ENCODE measurements at regions not wholly inside any gene's neighbourhood (a gene's known extent, or its start where the extent isn't known, plus 50 kb on each side); places are given as distances from the start of the nearest gene placed in this dataset.
"Not testable (repeated sequence)": the region's sequence is repeated elsewhere in the genome, so short reads cannot be mapped to it uniquely, and the experiment has no call there.

DNA sequence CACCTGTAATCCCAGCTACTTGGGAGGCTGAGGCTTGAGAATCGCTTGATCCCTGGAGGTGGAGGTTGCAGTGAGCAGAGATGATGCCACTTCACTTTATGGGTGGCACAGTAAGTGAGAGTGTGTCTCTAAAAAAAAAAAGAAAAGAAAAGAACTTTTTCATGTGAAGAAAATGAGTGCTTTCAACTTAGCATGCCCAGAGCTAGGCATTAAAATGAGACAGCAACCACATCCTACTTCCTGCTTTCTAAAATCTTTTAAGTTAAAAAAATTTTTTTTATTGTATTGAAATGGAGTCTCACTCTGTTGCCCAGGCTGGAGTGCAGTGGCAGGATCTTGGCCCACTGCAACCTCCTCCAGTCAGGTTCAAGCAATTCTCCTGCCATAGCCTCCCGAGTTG, 170.4 kb upstream of the NOTCH2NLA start:
- in situ Hi-C loops (cut with HindIII; ENCODE audit: low pct_ligation_motif_present, low pct_unique_long_range_greater_than_20kb, low sequenced_read_pairs); DNase-seq: not testable (repeated sequence)

DNA sequence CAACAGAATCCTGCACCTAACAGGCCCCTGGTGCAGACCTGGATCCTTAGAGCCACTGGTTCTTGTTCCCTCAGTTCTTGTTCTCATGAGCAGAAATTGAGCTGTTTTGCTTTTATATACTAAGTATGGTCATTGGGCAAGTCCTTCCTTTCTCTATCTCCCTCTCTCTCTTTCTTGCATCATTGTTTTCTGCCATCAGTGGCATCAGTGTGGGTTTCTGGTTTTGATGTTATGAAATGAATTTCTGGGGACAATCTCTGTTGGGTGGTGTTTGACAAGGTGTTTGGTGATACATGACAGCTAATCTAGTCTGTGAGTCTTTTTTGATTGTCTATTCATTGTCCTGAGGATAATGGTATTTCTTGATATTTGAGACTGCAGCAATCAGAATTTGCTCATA, 168.0 kb upstream of the NOTCH2NLA start:
- DNase-seq; in situ Hi-C loops (cut with HindIII; ENCODE audit: low pct_ligation_motif_present, low pct_unique_long_range_greater_than_20kb, low sequenced_read_pairs): not testable (repeated sequence)

DNA sequence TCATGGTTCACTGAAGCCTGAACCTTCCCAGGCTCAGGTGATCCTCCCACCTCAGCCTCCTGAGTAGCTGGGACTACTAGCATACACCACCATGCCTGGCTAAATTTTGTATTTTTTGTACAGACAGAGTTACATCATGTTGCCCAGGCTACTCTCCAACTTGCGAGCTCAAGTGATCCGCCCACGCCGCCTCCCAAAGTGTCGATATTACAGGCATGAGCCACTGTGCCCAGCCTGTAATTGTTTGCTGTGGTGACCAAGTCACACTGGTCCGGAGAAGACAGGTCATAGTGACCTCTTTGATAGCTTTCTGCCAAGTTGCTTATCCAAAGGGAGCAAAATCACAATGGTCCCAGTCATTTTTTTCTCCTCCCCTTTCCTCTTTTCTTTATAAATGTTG, 167.4 kb upstream of the NOTCH2NLA start:
- in situ Hi-C loops (cut with HindIII; ENCODE audit: low pct_ligation_motif_present, low pct_unique_long_range_greater_than_20kb, low sequenced_read_pairs); DNase-seq: not testable (repeated sequence)

DNA sequence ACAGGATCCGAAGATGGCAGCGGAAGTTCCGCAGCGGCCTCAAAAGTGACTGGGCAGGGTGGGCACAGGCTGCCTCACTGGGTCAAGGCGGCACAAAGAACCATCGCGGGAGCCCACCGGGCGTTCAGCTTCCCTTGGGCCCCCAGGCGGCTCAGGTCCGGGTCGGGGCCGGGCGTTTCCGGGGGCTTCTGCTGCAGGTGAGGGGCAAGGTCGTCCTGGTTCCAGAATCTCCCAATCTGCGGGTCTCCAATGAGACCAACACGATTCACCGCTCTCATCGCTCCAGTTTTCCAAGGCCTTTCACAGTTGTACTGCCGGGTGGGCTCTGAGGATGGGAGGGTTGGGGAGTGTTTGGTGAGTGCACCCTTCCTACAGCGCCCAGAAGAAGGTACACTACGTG, 165.0 kb upstream of the NOTCH2NLA start:
- in situ Hi-C loops (cut with HindIII; ENCODE audit: low pct_ligation_motif_present, low pct_unique_long_range_greater_than_20kb, low sequenced_read_pairs): not testable (repeated sequence)

DNA sequence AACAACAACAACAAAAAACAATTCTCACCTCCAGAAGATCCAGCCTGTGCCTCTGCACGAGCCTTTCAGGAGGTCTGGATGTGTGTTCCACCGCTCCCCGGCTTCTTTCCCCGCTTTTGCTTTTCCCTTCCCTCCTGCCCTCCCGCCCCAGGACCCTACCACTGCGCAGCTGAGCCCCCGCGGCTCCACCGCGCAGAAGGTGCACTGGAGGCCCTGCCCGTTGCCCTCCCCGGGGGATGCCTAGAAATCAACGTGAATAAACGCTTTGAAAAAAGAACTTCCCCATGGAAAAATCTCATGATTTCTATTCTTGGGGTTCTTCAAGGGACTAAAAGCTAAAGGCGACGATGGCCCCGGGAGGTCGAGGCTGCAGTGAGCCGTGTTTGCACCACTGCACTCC, 164.3 kb upstream of the NOTCH2NLA start:
- not testable (repeated sequence) for DNase-seq

More for the DNA sequence above, 165.0 kb upstream of the NOTCH2NLA start:
- not testable (repeated sequence) for DNase-seq

DNA sequence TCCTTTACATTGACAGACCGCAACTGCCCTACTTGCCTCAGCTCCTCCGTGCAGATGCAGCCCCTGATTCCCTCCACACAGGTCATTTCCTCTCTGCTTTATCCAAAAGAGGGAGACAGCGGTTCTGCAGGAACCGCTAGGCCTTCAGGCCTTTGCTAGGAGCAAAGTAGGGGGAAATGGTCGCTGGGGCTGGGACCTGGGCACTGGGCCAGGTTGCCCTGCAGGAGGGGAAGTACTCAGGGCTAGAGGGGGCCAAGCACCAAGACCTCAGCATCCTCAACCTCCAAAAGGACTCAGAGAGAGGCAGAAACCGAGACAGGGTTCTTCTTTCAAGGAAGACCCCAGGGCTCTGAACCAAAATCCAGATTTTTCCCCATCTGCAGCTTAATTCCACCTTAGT, 160.4 kb upstream of the NOTCH2NLA start:
- DNase-seq; in situ Hi-C loops (cut with HindIII; ENCODE audit: low pct_ligation_motif_present, low pct_unique_long_range_greater_than_20kb, low sequenced_read_pairs): not testable (repeated sequence)

More for the DNA sequence above, 164.3 kb upstream of the NOTCH2NLA start:
- in situ Hi-C loops (cut with HindIII; ENCODE audit: low pct_ligation_motif_present, low pct_unique_long_range_greater_than_20kb, low sequenced_read_pairs): not testable (repeated sequence)

DNA sequence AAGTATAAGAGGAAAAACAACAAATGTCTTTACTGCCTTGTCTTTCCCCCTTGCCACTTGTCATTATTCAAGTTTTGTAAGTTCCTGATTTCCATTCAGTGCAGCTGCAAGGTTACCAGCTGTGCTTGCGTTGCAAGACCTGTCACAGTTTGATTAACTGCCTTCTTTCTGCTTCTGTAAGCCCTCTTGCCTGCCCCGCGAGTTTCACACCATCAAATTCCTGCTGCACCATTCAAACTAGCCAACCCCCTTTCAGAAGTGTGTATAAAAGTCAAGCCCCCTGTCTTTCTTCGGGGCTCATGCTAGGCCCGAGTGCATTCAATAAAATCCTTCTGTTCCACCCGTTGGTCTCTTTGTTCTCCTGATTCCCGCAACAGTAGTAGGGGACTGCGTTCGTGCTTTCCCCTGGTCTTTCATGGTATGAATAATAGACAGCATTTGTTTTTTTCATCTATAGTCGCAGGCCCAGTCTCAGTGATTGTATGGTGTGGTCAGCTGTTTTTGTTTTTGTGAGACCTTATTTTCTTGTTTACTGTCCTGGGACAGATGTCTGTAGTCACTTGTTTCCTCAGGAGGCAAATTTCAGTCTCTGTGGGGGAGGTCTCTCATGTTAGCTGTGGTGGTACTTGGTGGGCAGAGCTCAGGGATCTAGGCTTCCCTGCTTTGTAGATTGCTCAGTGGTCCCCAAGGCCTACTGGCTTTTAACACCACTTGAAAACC, 159.1 kb upstream of the NOTCH2NLA start:
- in situ Hi-C loops (cut with HindIII; ENCODE audit: low pct_ligation_motif_present, low pct_unique_long_range_greater_than_20kb, low sequenced_read_pairs): not testable (repeated sequence)
- DNase-seq: peak; percentile 14

DNA sequence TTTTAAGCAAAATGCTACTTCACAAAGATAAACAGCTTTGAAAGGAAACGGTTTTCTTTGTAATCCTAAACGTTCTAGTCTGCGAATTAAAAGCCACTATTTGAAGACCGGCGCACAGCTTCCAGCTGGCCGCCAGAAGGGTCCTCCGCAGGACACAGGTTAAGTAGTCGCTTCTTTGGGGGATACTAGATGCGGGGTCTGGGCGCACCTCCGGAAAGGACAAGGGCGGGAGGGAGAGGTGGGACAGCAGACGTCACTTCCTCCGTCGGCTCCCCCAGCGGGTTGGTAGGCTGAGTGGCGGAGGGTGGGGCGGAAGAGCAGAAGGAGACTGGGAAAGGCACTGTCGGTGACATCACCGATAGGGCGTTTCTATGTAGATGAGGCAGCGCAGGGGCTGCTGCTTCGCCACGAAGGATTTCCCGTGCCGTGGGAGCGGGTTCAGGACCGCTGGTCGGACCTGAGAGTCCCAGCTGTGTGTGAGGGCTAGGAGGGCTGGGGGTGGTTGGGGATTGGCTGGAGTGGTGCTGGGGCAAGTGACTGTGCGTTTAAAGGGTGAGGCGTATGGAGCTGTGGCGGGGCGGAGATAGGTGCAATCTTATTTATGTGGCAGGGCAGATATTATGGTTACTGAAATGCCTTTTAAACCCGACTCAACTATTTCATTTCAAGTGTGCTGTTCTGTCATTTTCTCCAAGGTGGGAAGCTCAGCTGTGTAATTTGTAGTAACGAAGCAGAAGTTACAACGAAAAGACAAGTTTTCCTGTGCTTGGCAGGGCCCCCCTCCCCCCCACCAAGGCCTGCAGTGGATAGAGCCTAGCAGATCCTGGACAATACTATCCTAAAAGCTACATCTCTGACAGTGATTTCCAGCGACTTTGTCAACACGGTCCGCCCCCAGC, 158.3 kb upstream of the NOTCH2NLA start:
- in situ Hi-C loops (cut with HindIII; ENCODE audit: low pct_ligation_motif_present, low pct_unique_long_range_greater_than_20kb, low sequenced_read_pairs): not testable (repeated sequence)
- DNase-seq: peak; percentile 98

DNA sequence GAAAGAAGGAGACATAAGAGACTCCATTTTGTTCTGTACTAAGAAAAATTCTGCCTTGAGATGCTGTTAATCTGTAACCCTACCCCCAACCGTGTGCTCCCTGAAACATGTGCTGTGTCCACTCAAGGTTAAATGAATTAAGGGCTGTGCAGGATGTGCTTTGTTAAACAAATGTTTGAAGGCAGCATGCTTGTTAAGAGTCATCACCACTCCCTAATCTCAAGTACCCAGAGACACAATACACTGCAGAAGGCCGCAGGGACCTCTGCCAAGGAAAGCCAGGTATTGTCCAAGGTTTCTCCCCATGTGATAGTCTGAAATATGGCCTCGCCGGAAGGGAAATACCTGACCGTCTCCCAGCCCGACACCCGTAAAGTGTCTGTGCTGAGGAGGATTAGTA, 152.4 kb upstream of the NOTCH2NLA start:
- in situ Hi-C loops (cut with HindIII; ENCODE audit: low pct_ligation_motif_present, low pct_unique_long_range_greater_than_20kb, low sequenced_read_pairs); DNase-seq: not testable (repeated sequence)

DNA sequence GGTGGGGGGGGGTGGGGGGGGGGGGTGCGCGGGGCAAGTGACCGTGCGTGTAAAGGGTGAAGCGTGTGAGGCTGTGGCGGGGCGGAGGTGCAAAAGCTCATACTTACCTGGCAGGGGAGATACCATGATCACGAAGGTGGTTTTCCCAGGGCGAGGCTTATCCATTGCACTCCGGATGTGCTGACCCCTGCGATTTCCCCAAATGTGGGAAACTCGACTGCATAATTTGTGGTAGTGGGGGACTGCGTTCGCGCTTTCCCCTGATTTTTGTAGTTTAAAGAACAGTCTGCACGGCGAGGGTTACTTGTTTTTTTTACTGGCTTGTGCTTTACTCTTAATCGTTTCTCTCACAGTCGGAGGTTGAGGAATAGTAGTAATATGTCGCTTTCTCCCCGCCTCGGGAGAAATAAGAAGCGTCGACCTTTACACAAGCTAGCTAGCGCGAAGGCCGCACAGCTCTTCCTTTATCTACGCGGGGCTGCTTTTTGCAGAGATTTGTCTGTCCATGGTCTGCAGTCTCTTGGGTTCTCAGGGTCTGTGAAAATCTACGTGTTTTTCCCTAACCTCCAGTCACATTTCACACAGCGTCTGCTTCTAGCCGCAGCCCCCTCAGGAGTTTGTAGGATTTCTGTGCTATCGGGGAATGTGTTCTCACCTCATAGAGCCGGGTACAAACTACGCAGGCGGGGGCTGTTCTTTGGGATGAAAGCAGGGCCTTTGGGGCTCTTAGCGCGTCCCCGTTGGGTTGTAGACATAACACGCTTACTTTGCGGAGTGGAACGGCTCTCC, 148.1 kb upstream of the NOTCH2NLA start:
- in situ Hi-C loops (cut with HindIII; ENCODE audit: low pct_ligation_motif_present, low pct_unique_long_range_greater_than_20kb, low sequenced_read_pairs): not testable (repeated sequence)
- DNase-seq: peak; percentile 99

DNA sequence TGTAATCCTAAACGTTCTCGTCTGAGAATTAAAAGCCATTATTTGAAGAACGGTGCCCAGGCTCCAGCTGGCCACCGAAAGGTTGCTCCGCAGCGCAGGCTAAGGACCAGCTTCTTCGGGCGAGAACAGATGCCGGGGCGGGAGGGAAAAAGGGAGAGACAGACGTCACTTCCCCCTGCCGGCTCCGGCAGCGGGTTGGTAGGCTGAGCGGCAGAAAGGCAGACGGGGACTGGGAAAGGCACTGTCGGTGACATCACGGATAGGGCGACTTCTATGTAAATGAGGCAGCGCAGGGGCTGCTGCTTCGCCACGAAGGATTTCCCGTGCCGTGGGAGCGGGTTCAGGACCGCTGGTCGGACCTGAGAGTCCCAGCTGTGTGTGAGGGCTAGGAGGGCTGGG, 147.5 kb upstream of the NOTCH2NLA start:
- in situ Hi-C loops (cut with HindIII; ENCODE audit: low pct_ligation_motif_present, low pct_unique_long_range_greater_than_20kb, low sequenced_read_pairs): not testable (repeated sequence)
- DNase-seq: peak; percentile 77

DNA sequence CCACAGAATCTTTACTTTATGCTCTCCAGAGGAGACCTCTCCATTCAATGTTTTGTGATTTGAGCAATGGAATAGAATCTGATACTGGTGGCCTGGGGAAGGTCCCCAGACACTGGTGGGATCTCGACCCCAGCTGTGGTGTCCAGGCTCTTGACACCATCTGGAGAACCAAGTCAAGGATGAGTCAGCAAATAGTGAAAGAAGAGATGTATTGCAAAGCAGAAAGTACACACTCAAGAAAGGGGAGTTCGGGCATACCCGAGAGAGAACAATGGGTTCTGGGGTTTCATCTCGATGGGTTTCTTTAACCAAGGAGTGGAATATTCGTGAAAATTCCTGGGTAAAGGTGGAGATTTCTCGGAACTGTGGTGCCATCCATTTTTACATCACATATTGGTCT, 146.3 kb upstream of the NOTCH2NLA start:
- DNase-seq; in situ Hi-C loops (cut with HindIII; ENCODE audit: low pct_ligation_motif_present, low pct_unique_long_range_greater_than_20kb, low sequenced_read_pairs): not testable (repeated sequence)

DNA sequence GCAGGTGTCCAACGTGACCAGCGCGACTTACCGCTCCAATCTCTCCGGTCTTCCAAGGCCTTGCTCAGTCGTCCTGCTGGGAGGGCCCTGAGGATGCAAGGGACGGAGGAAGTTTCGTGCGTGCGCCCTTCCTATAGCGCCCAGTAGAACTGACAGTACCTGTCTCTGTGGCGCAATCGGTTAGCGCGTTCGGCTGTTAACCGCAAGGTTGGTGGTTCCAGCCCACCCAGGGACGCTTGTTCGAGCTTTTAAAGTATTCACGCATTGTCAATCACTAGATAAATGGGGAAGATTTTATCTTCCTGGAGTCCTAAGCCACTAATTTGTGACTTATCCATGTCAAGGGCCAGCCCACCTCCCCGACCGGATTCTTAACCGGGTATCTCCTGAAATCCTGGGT, 141.1 kb upstream of the NOTCH2NLA start:
- DNase-seq: peak; percentile 53

DNA sequence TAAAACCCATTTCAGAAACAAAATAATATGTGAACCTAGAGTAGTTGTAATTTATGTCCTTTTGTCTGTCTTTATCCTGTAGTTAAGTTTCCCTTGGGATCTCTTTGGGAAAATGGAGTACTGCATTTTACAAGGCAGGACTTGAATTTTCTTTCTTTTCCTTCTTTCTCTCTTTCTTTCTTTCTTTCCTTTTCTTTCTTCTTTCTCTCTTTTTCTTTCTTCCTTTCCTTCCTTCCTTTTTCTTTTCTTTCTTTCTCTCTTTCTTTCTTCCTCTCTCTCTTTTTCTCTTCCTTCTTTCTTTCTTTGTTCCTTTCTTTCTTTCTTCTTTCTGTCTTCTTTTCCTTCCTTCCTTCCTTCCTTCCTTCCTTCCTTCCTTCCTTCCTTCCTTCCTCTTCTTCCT, 126.6 kb upstream of the NOTCH2NLA start:
- in situ Hi-C loops (cut with HindIII; ENCODE audit: low pct_ligation_motif_present, low pct_unique_long_range_greater_than_20kb, low sequenced_read_pairs); DNase-seq: not testable (repeated sequence)

More for the DNA sequence above, 141.1 kb upstream of the NOTCH2NLA start:
- in situ Hi-C loops (cut with HindIII; ENCODE audit: low pct_ligation_motif_present, low pct_unique_long_range_greater_than_20kb, low sequenced_read_pairs): not testable (repeated sequence)

DNA sequence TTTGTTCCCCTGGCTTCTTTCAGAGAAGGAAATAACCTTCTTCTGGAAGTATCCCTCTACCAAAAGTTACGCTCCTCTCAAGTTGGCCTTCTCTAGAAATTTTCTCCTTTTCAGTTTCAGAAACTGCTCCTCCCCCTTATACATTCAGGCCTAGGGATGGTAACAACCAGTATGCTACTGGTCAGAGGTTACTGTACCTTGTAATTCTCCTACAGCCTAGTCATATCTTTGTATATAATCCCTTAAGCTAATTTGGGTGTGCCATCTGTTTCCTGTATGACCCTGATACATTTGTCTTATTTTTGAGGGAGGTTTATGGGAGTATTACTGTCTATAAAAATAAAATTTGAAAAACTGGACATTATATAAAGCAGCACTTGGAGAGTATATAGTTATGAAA, 98.0 kb upstream of the NOTCH2NLA start:
- in situ Hi-C loops (cut with HindIII; ENCODE audit: low pct_ligation_motif_present, low pct_unique_long_range_greater_than_20kb, low sequenced_read_pairs); DNase-seq: not testable (repeated sequence)

DNA sequence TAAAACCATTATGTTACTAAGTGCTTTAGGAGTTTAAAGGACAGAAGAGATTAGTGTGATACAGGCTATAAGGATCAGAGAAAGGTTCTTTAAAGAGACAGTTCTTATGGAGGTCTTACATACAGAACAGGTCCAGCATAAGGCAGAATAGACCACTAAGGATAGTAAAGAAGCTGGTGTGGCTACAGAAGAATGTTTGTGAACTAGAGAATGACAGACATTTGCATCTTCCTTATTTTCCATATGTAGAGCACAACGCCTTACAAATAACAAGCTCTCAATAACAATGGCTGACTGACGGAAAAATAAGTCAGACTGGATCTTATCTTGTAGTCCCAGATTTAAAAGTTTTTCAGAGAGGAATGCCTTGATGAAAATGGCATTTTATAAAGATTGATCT, 95.6 kb upstream of the NOTCH2NLA start:
- DNase-seq; in situ Hi-C loops (cut with HindIII; ENCODE audit: low pct_ligation_motif_present, low pct_unique_long_range_greater_than_20kb, low sequenced_read_pairs): not testable (repeated sequence)

DNA sequence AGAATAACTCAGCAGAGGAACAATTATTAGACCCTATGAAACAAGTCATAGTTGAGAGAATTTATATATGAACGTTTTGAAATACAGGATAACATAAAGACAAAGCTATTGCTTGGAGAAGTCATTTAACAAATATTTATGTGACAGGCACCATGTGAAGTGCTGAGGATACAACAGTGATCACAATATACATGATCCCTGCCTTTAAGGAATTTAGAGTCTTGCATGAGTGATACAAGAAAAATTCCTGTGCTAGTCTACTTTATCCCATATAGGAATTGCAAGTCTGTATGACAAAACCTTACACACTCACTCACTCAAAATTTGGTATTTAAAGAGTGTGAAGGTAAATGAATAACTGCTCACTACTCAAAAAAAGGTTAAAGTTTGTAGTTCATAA, 94.5 kb upstream of the NOTCH2NLA start:
- DNase-seq; in situ Hi-C loops (cut with HindIII; ENCODE audit: low pct_ligation_motif_present, low pct_unique_long_range_greater_than_20kb, low sequenced_read_pairs): not testable (repeated sequence)

DNA sequence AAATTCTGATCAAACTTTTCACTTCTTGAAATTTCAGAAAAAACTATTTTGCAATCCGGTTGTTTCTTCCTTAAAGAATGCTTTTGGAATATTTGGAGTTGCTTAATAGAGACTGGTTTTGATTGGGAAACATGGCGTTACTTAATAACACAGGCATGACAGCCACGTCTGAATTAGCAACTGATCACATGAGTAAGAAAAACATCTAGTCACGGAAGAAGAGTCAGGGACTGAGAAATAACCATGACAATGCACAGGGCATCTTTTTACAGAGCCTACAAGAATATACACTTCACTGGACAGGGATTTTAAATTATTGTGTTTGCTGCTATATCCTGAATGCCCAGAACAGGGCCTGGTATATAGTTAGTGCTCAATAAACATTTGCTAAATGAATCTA, 94.1 kb upstream of the NOTCH2NLA start:
- DNase-seq; in situ Hi-C loops (cut with HindIII; ENCODE audit: low pct_ligation_motif_present, low pct_unique_long_range_greater_than_20kb, low sequenced_read_pairs): not testable (repeated sequence)

DNA sequence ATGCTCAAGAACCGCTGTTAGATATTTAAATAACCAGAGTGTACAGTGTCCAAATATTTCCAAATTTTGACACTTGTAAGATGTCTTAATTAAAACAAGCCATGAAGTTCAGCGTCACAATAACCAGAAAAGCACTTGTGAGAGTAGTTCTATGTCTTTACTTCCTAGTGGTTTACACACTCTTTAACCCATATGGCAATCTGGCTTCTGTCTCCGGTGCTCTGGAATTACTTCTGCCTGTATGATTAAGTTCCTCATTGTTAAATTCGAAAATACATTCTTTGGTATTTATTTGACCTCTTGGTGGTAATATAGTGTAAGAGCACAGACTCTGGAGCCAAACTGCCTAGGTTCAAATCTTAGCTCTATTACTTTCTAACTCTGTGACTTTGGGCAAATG, 89.9 kb upstream of the NOTCH2NLA start:
- DNase-seq; in situ Hi-C loops (cut with HindIII; ENCODE audit: low pct_ligation_motif_present, low pct_unique_long_range_greater_than_20kb, low sequenced_read_pairs): not testable (repeated sequence)

Data from ACHN (cell line).